GM18505 (cell line): ENCODE measurements at regions not wholly inside any gene's neighbourhood (a gene's known extent, or its start where the extent isn't known, plus 50 kb on each side); places are given as distances from the start of the nearest gene placed in this dataset.
"Not testable (repeated sequence)": the region's sequence is repeated elsewhere in the genome, so short reads cannot be mapped to it uniquely, and the experiment has no call there.

Experiments
- ATAC-seq: cut with Tn5 transposase; IDR thresholded peaks from one replicate; pipeline ENCODE4 v1.9.1; 2021; ENCODE audit not compliant: unreplicated experiment
- POLR2A ChIP-seq: IDR thresholded peaks from 4 replicates; pipeline ENCODE4 v1.6.1; 2011; ENCODE audit warnings: borderline replicate concordance; ENCODE audit not compliant: insufficient read depth, insufficient read length; ENCODE audit errors: extremely low read depth

DNA sequence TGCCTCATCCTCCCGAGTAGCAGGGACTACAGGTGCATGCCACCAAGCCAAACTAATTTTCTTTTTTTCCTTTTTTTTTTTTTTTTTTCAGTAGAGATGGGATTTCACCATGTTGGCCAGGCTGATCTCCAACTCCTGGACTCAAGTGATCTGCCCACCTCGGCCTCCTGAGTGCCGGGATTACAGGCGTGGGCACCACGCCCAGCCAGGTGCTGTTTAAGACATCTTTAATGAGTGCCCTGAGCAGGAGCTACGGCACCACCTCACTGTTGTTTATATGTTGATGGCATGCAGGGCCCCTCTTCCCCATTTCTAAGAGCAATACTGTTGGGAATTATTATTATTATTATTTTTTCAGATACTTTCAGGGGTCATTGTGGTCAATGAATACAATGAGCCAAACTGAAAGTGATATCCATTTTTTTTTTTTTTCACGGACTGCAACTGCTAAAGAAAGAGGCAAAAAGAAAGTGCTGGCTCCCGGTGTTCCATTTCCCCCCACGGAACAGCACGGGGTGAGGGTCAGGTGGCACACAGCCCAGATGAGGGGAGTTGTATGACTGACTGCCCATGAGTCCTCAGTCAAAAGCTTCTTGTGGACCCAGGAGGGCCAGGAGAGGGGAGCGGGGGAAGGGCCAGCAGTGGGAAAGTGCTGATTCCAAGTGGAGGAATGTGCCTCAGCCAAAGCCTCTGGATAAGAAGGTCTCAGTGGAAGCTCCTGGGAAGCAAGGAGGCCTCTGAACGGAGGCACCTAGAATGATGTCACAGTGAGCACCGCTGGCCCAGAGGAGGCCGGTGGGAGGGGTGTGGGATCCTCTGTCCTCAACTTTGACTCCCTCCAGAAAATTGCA lies 101.8 kb upstream of the HPF1 start:
- TF ChIP-seq POLR2A: no peak
- no peak for ATAC-seq

DNA sequence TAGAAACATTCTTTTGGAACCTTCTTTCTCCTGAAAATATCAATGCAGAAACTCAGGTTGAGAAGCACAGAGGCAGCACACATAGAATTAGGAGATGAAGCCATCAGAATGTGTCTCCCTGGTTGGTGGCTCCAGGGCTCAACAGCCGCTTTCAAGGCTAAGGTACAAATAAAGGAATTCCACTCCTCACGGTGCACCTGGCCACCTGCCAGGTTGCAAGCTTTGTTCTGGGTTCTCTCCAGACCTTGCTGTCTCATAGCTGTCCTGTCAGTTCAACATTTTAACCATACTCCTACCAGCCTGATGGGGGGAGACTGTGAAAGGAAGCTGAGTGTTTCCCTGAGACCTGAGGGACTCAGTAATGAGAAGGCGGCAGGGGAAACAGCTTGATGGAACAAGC lies 96.3 kb upstream of the HPF1 start:
- ATAC-seq: no peak
- TF ChIP-seq POLR2A: no peak

DNA sequence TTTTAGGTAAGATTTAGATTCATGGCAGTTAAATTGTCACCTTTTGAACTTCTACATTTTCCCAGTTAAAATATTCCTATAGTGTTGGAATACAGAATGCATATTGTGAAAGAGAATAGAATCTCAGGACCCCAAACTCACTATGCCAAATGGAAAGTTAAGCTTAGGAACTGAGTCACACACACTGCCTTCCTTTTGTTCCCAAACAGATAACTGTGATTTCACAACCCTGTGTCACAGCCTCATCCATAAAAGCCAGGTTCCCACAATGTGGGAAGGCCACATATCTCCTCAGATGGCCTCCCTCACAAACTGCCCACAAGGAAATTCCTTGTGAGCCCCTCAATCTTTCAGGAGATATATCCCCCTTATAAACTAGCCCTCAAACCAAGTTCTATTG lies 94.7 kb upstream of the HPF1 start:
- TF ChIP-seq POLR2A: no peak
- no peak for ATAC-seq

DNA sequence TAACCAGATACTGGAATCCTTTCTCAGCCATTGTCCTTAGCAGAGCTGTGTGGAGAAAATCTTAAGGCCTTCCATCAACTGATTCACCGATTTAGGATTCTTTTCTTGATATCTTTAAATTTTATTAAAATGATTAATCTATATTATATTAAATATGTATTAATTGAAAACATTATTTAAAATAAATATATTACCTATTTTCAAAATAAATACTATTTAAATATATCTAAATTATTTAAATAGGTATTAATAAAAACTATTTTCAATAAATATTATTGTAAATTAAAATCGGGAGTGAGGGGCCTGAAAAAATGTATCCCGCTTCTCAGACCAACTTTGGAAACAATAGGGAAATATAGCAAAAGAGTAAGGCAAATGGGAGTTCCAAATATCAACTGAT lies 94.0 kb upstream of the HPF1 start:
- no peak for ATAC-seq
- no peak for TF ChIP-seq POLR2A

DNA sequence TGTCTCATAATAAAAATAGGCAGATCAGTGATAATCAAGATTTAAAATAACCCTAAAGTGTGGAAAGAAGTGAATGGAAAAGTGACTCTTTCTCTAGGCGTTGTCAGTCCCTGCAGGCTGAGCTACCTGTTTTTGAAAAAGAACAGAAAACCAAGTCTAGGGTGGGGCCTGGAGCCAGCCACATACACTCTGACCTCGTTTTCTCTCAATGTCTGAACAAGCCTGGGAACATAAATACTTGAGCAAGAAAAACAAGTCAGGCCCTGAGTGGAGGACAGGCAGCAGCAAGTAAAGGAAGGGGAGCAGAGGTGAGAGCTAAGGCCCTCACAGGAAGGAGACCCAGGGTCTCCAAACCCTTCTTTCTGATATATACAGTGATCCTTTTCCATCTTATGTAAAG lies 91.7 kb upstream of the HPF1 start:
- TF ChIP-seq POLR2A: no peak
- ATAC-seq: no peak

DNA sequence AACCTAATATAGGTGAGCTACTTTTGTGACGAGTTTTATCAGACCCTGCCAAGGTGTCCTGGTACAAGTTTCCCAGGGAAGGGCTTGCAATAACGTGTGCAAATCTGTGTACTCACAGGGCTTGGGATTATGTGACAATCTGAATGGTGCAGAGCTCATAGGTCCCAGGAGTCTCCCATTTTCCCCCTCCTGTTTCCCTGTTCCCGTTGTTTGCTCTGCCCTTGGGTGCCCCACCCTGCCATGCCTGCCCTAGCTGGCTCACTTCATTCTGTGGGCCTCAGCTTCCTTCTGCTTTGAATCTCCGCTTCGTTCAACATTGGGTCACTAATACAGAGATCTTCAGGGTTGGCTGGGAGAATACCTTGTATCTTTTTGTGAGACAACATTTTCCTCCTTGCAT lies 90.3 kb upstream of the HPF1 start:
- no peak for ATAC-seq
- no peak for TF ChIP-seq POLR2A

DNA sequence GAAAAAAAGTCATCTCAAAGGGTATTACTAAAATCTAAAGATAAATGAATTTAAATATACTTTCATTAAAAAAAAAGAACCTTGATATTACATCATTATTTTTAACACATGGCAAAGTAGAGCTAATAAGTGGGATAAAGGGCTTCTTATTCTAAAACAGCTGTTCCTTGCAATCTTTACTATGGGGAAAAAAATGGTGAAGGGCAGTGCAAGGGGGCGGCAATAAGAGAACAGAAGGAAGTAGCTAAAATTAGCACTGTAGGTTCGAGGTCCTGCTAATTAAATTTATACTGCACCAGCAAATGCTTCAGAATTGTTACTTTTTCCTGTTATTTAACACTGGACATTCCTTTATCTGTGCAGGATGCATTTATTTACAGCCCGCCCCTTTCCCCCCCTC lies 89.4 kb upstream of the HPF1 start:
- ATAC-seq: no peak
- no peak for TF ChIP-seq POLR2A

DNA sequence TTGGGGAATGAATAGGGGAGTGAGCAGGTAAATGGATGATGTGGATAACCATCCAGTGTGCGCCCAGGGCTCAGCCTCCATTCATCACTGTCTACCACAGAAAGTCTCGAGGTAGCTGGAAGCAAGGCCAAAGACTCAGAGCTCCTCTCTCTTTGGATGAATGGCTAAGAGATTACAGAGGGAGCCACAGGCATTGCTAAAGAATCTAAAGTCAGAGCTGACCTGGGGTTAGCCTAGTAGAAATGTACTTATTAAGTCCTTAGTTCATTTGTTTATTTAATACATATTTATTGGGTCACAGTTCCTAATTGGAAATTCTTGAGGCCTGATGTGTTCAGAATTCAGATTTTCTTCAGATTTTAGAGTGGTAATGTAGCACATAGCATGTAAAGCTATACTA lies 88.7 kb upstream of the HPF1 start:
- TF ChIP-seq POLR2A: no peak
- ATAC-seq: no peak

DNA sequence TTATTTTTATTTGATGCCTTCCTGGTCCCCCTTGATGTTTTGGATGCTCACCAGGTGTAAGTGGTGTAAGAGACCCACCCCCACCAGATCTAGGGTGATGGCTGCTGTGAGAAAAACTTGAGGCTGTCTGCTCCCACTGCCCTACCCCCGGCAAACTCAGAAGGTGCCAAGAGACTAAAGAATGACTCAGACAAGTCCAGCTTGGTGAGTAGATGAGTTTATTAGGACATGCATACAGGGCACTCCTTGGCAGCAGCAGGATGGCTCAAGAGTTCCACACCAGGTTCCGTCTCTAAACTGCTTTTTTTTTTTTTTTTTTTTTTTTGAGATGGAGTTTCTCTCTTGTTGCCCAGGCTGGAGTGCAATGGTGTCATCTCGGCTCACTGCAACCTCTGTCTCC lies 84.0 kb upstream of the HPF1 start:
- no peak for TF ChIP-seq POLR2A
- ATAC-seq: no peak

DNA sequence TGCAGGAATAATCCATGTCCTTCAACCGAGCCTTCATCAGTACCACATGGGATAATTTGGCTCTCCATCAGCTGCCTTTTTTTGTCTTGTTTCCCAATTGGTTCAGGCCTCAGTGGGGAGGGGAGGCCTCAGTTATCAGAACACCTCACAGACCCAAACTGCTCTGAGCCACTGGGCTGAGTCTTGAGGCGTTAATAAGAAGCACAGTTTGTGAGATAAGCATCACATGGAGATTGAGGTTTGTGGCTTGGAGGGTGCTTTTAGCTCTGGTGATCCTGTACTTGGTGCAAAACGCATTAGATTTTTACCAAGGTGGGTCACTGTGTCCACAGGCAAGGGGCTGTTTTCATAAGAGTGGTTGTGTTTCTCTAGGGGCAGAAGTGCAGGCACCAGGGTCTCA lies 82.8 kb upstream of the HPF1 start:
- no peak for TF ChIP-seq POLR2A
- no peak for ATAC-seq

DNA sequence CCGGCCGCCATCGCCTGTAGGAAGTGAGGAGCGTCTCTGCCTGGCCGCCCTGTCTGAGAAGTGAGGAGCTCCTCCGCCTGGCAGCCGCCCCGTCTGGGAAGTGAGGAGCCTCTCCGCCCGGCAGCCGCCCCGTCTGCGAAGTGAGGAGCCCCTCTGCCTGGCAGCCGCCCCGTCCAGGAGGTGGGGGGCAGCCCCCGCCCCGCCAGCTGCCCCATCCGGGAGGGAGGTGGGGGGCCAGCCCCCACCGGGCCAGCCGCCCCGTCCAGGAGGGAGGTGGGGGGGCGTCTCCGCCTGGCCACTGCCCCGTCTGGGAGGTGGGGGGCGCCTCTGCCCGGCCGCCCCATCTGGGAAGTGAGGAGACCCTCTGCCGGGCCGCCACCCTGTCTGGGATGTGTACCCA lies 70.6 kb upstream of the HPF1 start:
- not testable (repeated sequence) for ATAC-seq

DNA sequence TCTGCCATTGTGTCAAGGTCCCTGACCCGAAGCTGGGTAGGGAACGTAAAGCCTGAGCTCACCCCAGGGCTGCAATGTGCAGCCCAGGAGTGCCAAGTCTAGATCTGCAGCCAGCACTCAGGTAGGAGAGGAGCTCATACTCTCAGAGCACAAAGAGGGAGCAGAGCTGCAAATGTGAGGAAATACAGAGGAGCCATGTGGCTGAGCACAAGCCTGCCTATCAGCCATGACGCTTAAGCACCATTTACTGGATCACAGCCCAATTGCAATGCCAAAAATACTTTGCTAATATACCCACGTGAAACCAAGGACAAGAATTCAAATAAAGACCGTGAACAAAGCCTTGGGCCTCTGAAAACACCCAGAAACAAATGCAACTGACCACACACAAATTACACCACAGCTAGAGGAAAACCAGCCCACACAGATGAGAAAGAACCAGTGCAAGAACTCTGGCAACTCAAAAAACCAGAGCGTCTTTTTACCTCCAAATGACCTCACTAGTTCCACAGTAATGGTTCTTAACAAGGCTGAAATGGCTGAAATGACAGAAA lies 69.0 kb upstream of the HPF1 start:
- no peak for ATAC-seq
- no peak for TF ChIP-seq POLR2A

DNA sequence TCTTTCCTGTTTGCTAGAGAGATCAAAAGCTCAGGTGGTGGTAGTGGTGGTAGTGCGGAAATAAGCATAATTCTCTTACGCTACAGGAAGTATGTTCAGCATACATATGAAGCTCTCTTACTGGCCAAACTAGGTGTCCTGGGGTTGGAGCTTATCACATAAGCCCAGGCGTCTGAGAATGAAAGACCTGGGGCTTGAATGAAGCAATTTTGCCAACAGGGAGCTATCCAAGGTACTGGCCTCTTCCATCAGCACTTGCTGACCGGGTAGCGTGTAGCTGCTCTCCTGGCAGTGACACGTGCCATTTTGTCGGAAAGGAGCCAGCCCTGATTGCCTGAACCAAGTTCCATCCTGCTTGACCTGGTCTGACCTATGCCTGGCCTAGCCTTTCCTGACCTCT lies 65.9 kb upstream of the HPF1 start:
- no peak for TF ChIP-seq POLR2A
- no peak for ATAC-seq

DNA sequence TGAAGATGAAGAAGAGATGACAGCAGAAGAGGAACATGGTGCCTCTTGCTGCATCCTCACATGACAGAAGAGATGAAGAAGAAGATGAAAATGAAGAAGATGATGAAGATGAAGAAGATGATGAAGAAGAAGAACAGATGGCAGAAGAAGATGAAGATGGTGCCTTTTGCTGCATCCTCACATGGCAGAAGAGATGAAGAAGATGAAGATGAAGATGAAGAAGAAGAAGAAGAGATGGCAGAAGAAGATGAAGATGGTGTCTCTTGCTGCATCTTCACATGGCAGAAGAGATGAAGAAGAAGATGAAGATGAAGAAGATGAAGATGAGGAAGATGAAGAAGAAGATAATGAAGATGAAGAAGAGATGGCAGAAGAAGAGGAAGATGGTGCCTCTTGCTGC lies 63.7 kb upstream of the HPF1 start:
- no peak for ATAC-seq
- no peak for TF ChIP-seq POLR2A
